A549 (cell line): ENCODE measurements at regions not wholly inside any gene's neighbourhood (a gene's known extent, or its start where the extent isn't known, plus 50 kb on each side); places are given as distances from the start of the nearest gene placed in this dataset.

Source experiments
- ATAC-seq, 2 experiments: fragments of 200-7000 bp in 1 of 2; fragments of >200 bp in 1 of 2; cut with Nextera tagmentation in 1 of 2; cut with Tn5 transposase in 1 of 2; 3 replicates each; pipeline versions ENCODE4 v1.8.0 to v1.9.1; 2018 to 2020; ENCODE audit warnings: mild to moderate bottlenecking in 1 of 2, moderate library complexity in 1 of 2
- CTCF ChIA-PET: fragments of 300-600 bp; sonication (Branson Sonifier 250); formaldehyde crosslinking; extraction: SDS; loops from one replicate; lab custom pipeline; 2021; ENCODE audit warnings: antibody characterized with exemption, inconsistent platforms; lab: Yijun Ruan, JAX
- POLR2A ChIA-PET: fragments of 350-600 bp; formaldehyde crosslinking; extraction: SDS; loops from one replicate; lab custom pipeline; 2021; ENCODE audit warnings: antibody characterized with exemption, inconsistent platforms; lab: Yijun Ruan, JAX
- DNase-seq, 2 experiments: peaks; one replicate each; pipeline versions ENCODE4 v3.0.0 to v3.0.0-alpha.2; 2011 to 2016; ENCODE audit warnings: low read depth in 1 of 2, low spot score in 1 of 2
- FAIRE-seq: peaks from 2 replicates; lab custom pipeline; 2011; peaks lifted over from hg19 to GRCh38; lab: Jason Lieb, UNC
- H3K27ac ChIP-seq, 2 experiments: fragments of >200 bp; sonication (Bioruptor Twin); formaldehyde crosslinking; 3 replicates each; pipeline ENCODE4 v1.5.1; 2016 to 2017
- H3K4me1 ChIP-seq: fragments of >200 bp; sonication (Bioruptor Twin); formaldehyde crosslinking; 3 replicates; pipeline ENCODE4 v1.6.1; 2016
- H3K4me2 ChIP-seq: fragments of >200 bp; sonication (Bioruptor Twin); formaldehyde crosslinking; 3 replicates; pipeline ENCODE4 v1.6.1; 2016
- H3K4me3 ChIP-seq: fragments of >200 bp; sonication (Bioruptor Twin); formaldehyde crosslinking; 3 replicates; pipeline ENCODE4 v1.5.1; 2016
- H3K9me3 ChIP-seq: fragments of >200 bp; sonication (Bioruptor Twin); formaldehyde crosslinking; 3 replicates; pipeline ENCODE4 v1.6.1; 2016
- CHD4 ChIP-seq: fragments of 200-600 bp; sonication (generic); IDR thresholded peaks from 2 replicates; pipeline ENCODE4 v1.6.1; 2016; ENCODE audit warnings: antibody characterized with exemption, mild to moderate bottlenecking, borderline replicate concordance
- CTCF ChIP-seq: fragments of >200 bp; sonication (Bioruptor Twin); formaldehyde crosslinking; IDR thresholded peaks from 3 replicates; pipeline ENCODE4 v1.5.1; 2016
- EHF ChIP-seq: fragments of 250-450 bp; sonication (Bioruptor Pico); IDR thresholded peaks from 2 replicates; pipeline ENCODE4 v1.5.0; 2020; ENCODE audit warnings: mild to moderate bottlenecking
- FOSL2 ChIP-seq, 2 experiments: fragments of 450-650 bp in 1 of 2; fragments of >200 bp in 1 of 2; sonication (Bioruptor Twin) in 1 of 2; formaldehyde crosslinking; IDR thresholded peaks; 2 replicates each; pipeline versions ENCODE4 v1.5.0 to v1.6.1; 2016 to 2020; ENCODE audit warnings: mild to moderate bottlenecking in 1 of 2, moderate library complexity in 1 of 2
- HDAC2 ChIP-seq: fragments of 200-600 bp; sonication (generic); IDR thresholded peaks from 2 replicates; pipeline ENCODE4 v1.6.1; 2016
- HEYL ChIP-seq: fragments of 250-450 bp; sonication (Bioruptor Pico); IDR thresholded peaks from 2 replicates; pipeline ENCODE4 v1.8.0; 2021; ENCODE audit warnings: mild to moderate bottlenecking, moderate library complexity
- HMGXB4 ChIP-seq: fragments of 250-450 bp; sonication (Bioruptor Pico); IDR thresholded peaks from 2 replicates; pipeline ENCODE4 v1.5.0; 2021; ENCODE audit warnings: mild to moderate bottlenecking, moderate library complexity, borderline replicate concordance
- HOXA7 ChIP-seq: fragments of 250-450 bp; sonication (Bioruptor Pico); IDR thresholded peaks from 2 replicates; pipeline ENCODE4 v1.5.0; 2020; ENCODE audit warnings: mild to moderate bottlenecking, moderate library complexity
- HOXB13 ChIP-seq: fragments of 250-450 bp; sonication (Bioruptor Pico); IDR thresholded peaks from 2 replicates; pipeline ENCODE4 v1.5.0; 2020; ENCODE audit warnings: low read depth, mild to moderate bottlenecking, moderate library complexity
- HOXB5 ChIP-seq: fragments of 250-450 bp; sonication (Bioruptor Pico); IDR thresholded peaks from 2 replicates; pipeline ENCODE4 v1.5.0; 2020; ENCODE audit warnings: mild to moderate bottlenecking, moderate library complexity
- KDM5A ChIP-seq: fragments of 200-600 bp; sonication (generic); IDR thresholded peaks from 2 replicates; pipeline ENCODE4 v1.6.1; 2016; ENCODE audit warnings: antibody characterized with exemption, mild to moderate bottlenecking
- MAFK ChIP-seq: fragments of 450-650 bp; IDR thresholded peaks from 2 replicates; pipeline ENCODE4 v1.6.1; 2014; ENCODE audit not compliant: partially characterized antibody
- NR3C1 ChIP-seq: fragments of >200 bp; sonication (Bioruptor Twin); formaldehyde crosslinking; IDR thresholded peaks from 3 replicates; pipeline ENCODE4 v1.6.1; 2017
- REST ChIP-seq: fragments of 200-600 bp; sonication (generic); IDR thresholded peaks from 2 replicates; pipeline ENCODE4 v1.6.1; 2016; ENCODE audit warnings: antibody characterized with exemption, mild to moderate bottlenecking, moderate library complexity
- RFX5 ChIP-seq: fragments of 450-650 bp; IDR thresholded peaks from 2 replicates; pipeline ENCODE4 v1.7.1; 2014; ENCODE audit warnings: antibody characterized with exemption, mild to moderate bottlenecking, moderate library complexity
- TP53 ChIP-seq: fragments of 250-450 bp; sonication (Bioruptor Pico); IDR thresholded peaks from 2 replicates; pipeline ENCODE4 v1.5.0; 2021; ENCODE audit warnings: mild to moderate bottlenecking, moderate library complexity
- WGBS: methylation state at CpG from one replicate; pipeline ENCODE4 v1.1.6; 2017; ENCODE audit errors: missing lambda C conversion rate; 5-methylcytosine and 5-hydroxymethylcytosine counted together
- TF ChIP-seq, protein P1 (sequence below): fragments of 150-350 bp; IDR thresholded peaks from 2 replicates; pipeline ENCODE4 v1.6.1; 2014; ENCODE audit warnings: low read depth, mild to moderate bottlenecking, low read length

DNA sequence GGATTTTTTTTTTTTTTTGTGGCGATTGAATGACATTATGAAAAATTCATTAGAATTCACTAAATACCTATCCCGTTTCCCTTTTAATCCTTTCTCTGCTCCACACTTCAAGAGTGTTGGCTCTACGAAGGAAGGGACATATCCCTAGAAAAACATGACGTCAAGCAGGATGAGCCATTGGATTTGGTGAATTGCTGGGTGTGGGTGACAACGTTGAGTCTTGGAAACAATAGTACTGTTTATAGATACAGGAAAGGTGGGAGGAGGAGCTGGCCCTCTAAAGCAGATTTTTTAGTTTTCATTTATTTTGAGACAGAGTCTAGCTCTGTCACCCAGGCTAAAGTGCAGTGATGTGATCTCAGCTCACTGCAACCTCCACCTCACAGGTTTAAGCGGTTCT is 167.6 kb upstream of the FAM20A start:
- TF ChIP-seq CHD4, result no peak
- TF ChIP-seq REST, result no peak
- TF ChIP-seq HOXA7 (CRISPR knock-in tag), result no peak
- TF ChIP-seq KDM5A, result no peak
- TF ChIP-seq TP53 (CRISPR knock-in tag), result no peak
- TF ChIP-seq RFX5, result no peak
- WGBS, result 63% methylated on average over 6 of the region's 6 CpGs
- POLR2A ChIA-PET, result no interaction called here
- Histone ChIP-seq H3K27ac (no peak overlapping the region), H3K4me2 (no peak overlapping the region), H3K9me3 (no peaks in the 10 kb centered on the region), H3K4me3 (no peak overlapping the region), H3K4me1 (no peaks in the 10 kb centered on the region)
- DNase-seq (no peak), FAIRE-seq (no peak), ATAC-seq (no peak)
- CTCF ChIA-PET, result interaction anchor here (14.4 kb wide), 1 partner anchor 475 kb away, joined by 352 read pairs; no protein-coding TSS in a partner anchor

GRCh38 chr17:68766640-68767039 is 165.5 kb upstream of the FAM20A start:
- H3K9me3 ChIP-seq, result no peaks in the 10 kb centered on the region
- no peak overlapping the region for H3K4me3 ChIP-seq
- ChIA-PET POLR2A (no interaction called here), CTCF (interaction anchor here (1.3 to 14.4 kb wide), 2 partner anchors 469 to 477 kb away, joined by 4 to 352 read pairs; no protein-coding TSS in a partner anchor)
- no peaks in the 10 kb centered on the region for H3K4me1 ChIP-seq
- no peak overlapping the region for H3K4me2 ChIP-seq
- no peak for DNase-seq
- WGBS, result 44% methylated on average over 4 of the region's 4 CpGs
- TF ChIP-seq NR3C1 (no peak), HMGXB4 (no peak), HEYL (CRISPR knock-in tag) (no peak), HOXB13 (no peak), HOXB5 (no peak), EHF (no peak), MAFK (no peak), CTCF (no peak)
- TF ChIP-seq, protein P1, sequence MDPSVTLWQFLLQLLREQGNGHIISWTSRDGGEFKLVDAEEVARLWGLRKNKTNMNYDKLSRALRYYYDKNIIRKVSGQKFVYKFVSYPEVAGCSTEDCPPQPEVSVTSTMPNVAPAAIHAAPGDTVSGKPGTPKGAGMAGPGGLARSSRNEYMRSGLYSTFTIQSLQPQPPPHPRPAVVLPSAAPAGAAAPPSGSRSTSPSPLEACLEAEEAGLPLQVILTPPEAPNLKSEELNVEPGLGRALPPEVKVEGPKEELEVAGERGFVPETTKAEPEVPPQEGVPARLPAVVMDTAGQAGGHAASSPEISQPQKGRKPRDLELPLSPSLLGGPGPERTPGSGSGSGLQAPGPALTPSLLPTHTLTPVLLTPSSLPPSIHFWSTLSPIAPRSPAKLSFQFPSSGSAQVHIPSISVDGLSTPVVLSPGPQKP, result no peak
- ATAC-seq, result no peak
- no peak overlapping the region for H3K27ac ChIP-seq
- no peak for FAIRE-seq

DNA sequence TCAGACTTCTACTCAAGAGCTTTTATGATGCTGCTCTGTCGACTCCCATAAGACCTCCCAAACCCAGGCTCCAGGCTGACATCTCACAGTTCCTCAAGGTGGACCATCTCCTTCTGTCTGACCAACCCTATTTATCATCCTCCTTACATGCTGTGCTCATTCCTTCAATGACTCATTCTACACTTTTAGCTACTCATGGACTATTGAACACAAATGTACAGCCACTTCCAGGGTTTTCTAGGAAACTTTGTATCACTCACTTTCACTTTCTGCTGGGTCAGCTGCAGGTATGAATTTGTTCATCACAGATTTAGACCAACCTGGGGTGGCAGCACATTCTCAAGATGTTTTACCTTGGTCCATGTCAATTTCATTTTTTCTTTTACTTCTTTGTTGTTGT is 162.4 kb upstream of the FAM20A start:
- POLR2A ChIA-PET, result no interaction called here
- ATAC-seq, result no peak
- Histone ChIP-seq H3K4me1 (peaks cover 7% of the 10 kb centered on the region), H3K27ac (no peak overlapping the region), H3K9me3 (no peaks in the 10 kb centered on the region), H3K4me2 (no peak overlapping the region), H3K4me3 (no peak overlapping the region)
- DNase-seq, result no peak
- CTCF ChIA-PET, result interaction anchor here (1.1 to 3.3 kb wide), 6 partner anchors 10 to 484 kb away, joined by 3 to 27 read pairs (median 4); no protein-coding TSS in a partner anchor
- no peak for FAIRE-seq
- TF ChIP-seq HDAC2, result no peak
- TF ChIP-seq FOSL2 (IDR thresholded peaks at IDR 0.05), result no peak
- TF ChIP-seq FOSL2 (CRISPR knock-in tag; IDR thresholded peaks at IDR 0.05), result no peak
- no peak for TF ChIP-seq MAFK
- WGBS, result 33% methylated on average over 1 of the region's 1 CpG
